GDM1 (cell line): ENCODE measurements at regions not wholly inside any gene's neighbourhood (a gene's known extent, or its start where the extent isn't known, plus 50 kb on each side); places are given as distances from the start of the nearest gene placed in this dataset.

Experiments used
- DNase-seq: peaks from one replicate; lab custom pipeline; 2025; lab: John Stamatoyannopoulos, UW

DNA sequence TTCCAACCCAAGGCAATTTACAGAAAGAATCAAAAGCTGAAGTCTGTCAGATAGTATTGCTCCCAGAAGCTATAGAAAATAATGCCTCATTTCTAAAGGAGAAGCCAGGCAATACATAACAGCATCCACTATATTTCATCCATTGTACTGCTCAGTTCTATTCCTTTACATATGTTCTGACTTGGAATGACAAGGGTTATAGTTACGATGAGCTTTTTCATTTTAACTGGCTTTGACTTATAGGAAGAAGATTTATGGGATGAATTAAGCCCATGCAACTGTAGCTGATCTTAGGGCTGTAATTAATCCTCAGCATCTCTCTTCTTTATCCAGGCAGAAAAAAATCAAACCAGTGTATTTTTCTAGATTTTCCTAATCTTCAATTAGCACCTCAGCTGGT is 676.3 kb upstream of the CCDC54 start:
- DNase-seq, result no peak

DNA sequence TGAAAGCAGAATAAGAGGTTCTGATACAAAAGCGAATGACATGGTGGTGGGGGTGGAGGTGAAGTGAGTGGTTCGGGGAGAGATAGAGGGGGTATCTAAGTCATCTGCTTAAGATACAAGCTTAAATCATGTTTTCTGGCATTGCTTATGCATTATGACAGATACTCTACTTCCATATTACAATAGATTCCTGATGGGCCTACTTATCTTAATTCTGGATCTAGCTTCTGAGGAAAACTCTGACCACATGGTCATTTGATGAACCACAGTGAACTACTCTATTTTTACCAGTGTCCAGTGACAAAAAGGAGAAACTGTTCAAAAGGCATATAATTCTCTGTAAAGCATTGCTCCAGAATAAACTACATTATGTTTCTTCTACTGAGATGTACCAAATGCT is 673.7 kb upstream of the CCDC54 start:
- no peak for DNase-seq

- DNase-seq, result no peak
These were observed 669.9 kb upstream of the CCDC54 start for GRCh38 chr3:106707347-106707746.

DNA sequence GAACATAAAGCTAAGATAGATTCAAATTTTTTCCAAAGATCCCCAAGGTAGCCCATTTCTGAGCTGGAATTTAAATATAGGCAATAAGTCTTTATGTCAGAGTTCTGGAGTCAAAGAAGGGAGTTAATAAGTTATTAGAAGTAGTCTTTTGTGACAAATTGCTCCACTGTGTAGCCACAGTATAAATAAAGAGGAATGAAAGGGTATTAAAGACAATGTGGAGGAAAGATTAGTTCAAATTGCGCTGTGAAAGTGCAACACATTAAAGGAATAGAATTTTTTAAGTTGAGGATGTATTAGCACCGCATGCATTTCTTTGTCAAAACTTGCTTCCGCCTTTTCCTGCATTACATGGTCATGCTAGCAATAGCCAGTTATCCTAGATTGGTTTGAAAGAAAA is 666.6 kb upstream of the CCDC54 start:
- DNase-seq, result no peak

GRCh38 chr3:106711650-106712049 is 665.6 kb upstream of the CCDC54 start:
- no peak for DNase-seq

DNA sequence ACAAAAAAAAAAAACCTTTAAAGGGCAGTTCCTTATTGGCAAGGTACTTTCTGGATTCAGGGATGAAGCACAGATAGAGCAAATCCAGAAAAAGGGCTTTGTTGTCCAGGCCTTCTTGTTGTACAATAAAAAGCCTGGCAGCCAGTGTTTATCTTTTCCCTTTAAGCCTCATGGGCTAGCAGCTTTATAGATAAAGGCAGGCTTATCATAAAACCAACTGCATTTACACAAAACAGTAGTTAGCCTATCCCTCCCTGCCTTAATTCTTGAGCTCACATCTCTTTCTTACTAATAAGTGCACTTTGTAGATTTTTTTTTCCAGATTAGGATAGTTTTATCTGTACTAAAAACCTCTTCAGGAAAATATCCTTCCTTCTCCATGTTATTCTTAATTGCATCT is 662.8 kb upstream of the CCDC54 start:
- no peak for DNase-seq

DNA sequence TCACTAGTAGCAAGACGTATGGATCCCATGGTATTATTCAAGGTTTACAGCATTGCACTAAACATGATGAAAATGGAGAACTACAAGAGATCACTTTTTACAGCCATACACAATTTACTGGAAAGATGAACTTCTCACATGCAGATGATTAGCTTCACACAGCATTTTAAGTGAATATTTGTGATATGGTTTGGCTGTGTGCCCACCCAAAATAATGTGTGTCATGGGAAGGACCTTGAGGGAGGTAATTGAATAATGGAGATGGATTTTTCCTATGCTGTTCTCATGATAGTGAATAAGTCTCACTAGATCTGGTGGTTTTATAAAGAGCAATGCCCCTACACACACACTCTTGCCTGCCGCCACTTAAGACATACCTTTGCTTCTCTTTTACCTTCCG is 662.0 kb upstream of the CCDC54 start:
- DNase-seq, result no peak

DNA sequence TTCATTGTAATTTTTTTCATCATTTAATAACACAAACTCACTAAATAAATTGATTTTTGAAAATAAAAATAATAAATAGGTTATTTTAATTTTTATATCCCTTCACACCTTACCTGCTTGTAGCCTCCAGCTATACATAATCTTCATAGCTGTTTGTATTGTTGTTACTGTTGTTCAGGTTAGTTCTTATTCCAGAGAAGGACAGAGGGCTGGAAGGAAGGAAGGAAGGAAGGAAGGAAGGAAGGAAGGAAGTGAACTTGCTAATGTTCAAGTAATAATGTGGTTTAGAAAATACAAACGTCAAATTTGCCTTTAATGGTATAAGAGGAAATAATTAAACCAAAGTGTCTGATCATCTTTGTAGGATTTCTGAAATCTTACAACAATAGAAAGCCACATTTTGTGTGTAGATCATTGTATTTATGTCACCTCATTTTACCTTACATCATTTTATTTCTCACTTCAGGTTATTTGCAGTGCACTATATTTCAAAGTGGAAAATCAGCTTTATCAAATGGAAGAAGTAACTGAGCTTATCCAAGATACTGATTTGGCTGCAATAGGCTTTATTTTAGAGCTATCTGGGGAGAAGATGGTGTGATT is 660.0 kb upstream of the CCDC54 start:
- no peak for DNase-seq

GRCh38 chr3:106719077-106719476 is 658.2 kb upstream of the CCDC54 start:
- no peak for DNase-seq

- no peak for DNase-seq
These were observed 657.7 kb upstream of the CCDC54 start for GRCh38 chr3:106719583-106719982.

GRCh38 chr3:106720510-106720909 is 656.7 kb upstream of the CCDC54 start:
- no peak for DNase-seq

DNA sequence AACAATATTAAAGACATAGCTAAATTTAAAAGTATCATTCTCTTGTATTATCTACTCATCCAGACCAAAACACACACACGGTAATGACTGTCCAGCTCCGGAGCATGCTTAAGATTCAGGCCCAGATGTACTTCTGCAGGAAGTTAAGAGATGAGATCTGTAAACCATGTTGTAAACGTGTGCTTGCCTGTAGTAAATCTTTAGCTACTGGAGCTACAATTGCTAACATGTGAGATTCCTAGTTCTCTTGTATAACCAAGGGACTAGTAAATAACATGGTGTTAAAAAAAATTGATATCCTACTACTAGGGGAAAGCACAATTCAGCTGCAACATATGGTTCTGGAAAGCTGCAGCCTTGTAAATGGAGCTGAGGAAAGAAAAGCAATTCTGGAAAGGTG is 651.7 kb upstream of the CCDC54 start:
- no peak for DNase-seq

DNA sequence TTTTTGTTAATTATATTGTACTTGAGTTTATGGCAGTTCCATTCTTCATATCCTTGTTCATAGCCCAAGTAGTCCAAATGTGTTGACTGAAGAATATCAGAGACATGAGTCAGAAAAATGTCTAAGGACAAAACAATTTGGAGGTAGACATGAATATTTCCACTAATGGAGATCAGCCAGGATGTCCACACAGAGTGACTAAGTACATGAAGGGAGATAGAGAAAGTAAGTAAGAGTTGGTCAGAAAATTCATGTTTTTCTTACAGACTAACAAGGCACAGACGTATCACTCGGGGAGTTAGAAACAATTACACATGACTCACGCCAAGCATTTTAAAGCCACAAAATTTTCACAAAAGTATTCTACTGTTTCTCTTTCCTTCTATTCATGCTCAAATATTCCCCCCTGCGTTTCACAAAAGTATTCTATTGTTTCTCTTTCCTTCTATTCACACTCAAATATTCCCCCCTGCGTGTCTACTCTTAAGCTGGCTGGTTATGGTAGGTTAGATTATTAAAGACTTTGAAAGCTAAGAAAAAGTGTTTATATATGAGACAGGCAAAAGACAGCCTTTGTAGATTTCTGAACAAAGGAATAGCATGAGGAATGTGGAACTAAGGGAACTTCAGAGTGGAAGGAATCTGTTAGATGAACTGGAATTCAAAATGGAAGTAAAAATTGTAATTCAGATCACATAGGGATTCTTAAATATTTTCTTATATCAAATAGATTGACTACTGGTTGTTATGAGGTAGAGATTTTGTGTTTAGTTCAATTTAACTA is 648.7 kb upstream of the CCDC54 start:
- no peak for DNase-seq

GRCh38 chr3:106729481-106729880 is 647.8 kb upstream of the CCDC54 start:
- DNase-seq, result no peak

DNA sequence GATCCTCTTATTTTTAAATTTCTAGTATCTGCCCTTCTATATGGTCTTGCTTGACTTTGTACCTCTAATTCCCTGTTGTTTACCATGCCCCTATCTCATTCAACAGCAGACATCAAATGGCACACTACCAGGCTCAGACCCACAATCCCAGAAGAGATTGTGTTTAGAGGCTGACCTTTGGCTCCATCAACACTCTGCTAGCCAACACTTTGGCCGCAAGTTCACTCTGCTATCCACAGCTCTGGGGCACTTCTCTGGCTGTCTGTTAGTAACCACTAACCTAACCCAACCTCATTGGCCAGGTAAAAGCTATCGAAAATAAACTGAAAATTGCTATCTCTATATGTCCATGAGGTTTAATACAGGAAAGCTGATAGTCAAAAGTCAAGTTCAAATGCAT is 646.0 kb upstream of the CCDC54 start:
- no peak for DNase-seq

DNA sequence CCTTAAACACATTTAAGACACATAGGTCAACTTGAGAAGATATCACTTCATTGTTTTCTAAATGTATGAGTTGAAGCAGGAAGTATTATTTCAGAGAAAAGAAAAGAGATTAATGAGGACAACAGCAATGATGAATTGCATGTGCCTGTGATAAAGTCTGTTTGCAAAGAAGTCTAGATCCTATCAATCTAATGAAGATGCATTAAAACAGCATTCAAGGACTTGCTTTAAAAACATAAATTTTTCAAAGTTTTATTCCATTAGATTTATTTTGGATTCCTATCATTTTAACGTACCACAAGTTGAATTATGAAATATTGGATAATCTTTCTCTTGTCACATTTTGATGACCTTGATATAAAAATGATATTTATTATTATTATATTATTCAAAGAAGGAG is 642.5 kb upstream of the CCDC54 start:
- DNase-seq, result no peak

DNA sequence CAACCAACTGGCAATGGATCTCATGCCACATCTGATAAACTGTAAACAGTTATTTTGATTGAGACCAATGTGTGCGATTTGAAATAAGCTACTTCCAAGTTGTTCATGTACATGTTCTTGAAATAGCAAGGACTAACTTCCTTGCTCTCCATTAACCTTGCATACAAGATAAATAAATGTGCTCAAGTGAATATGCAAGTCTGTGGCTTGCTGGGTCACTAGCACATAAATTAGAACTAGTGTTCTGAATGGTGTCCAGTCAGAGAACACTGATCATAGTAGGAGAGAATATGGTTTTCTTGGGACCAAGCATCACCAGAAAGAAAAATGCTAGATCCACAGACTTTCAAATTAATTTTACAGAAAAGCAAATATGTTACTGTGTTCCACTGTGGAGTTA is 640.0 kb upstream of the CCDC54 start:
- DNase-seq, result no peak

GRCh38 chr3:106740116-106740515 is 637.1 kb upstream of the CCDC54 start:
- DNase-seq, result no peak

DNA sequence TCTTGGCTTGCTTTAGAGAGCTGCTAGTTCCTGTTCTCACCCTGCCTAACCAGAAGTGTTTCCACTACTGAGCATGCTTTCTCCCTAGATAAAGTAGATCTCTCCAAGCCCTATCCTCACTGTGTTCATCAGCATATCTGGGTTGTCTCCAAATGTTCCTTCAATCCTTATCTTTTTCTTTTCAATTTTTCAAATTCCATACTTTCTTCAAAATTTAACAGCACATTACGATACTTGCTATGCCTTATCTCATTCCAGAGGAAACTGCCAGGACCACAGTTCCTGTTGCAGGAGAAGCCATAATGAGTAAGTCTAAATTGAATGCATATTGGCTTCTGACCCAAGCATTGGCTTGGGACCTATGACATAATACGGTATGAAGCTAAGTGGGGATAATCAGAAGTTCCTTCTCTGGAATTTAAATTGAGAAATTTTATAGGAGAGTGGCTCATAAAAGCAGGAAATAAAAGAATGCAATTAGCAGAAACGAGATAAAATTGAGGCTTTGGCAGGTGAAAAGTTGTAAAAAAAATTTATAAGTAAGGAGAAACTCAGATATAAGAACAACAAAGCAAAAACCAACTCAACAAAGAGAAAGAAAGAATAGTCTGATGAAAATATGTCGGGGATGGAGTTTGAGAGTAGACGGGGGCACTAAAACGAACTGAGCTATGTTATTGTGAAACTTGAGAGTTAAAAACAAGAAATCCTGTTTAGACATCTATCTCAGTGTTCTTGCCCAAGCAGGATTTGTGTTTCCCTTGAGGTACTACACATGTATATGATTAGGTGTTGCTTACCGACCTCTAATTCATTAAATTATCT is 631.7 kb upstream of the CCDC54 start:
- DNase-seq, result no peak

DNA sequence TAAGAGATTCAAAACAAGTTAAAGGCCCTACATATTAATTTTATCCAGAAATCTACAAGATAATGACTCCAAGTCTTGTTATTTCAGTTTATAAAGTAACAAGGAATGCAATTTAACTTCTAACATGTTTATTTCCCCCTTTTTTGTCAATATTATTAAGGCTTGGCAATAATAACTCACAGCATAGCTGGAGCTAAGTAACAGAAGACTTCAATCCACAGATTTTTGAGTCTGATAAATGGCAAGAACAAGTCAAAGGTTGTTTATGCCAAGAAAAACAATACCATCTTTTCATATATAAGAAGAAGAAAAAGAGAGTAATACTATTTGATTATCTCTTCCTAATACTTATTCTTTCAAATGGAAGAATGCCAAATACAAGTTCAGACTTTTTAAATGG is 631.0 kb upstream of the CCDC54 start:
- DNase-seq, result no peak

DNA sequence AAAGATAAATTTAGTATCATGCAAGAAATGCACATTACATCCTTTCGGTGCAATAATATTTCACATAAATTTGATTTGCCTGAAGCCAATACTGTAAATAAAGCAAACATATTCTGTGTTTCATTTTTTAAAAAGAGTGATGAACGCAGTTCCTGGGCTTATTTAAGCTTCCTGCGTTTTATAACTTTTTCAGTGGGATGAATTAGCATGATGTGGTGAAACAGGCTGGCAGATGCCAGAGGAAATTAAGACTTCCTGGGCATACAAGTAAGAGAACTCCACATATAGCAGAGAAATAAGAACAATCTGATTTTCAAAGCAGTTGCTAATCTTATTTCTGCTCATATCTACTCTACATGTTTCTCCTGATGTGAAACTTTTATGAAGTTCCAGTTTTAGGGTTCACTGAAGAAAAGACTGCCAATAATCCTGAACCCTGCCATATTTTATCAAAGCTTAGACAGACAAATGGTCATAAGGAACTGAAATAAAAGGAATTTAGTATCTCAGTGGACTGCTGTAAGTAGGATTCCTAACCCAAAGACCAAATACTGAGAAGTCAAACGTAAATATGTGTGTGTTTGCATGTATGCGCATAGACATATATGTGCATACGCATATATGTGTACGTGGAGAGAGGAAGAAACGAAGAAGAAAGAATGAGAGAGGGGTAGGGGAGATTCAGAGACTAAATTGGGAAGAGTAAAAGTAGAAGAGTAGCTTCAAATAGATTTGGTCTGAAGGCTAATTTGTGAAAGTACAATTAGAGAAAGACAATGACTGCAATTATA is 628.6 kb upstream of the CCDC54 start:
- DNase-seq, result no peak

- DNase-seq, result no peak
These were observed 627.1 kb upstream of the CCDC54 start for GRCh38 chr3:106750092-106750491.
